ENCODE measurements at regions not wholly inside any gene's neighbourhood (a gene's known extent, or its start where the extent isn't known, plus 50 kb on each side); places are given as distances from the start of the nearest gene placed in this dataset.

DNA sequence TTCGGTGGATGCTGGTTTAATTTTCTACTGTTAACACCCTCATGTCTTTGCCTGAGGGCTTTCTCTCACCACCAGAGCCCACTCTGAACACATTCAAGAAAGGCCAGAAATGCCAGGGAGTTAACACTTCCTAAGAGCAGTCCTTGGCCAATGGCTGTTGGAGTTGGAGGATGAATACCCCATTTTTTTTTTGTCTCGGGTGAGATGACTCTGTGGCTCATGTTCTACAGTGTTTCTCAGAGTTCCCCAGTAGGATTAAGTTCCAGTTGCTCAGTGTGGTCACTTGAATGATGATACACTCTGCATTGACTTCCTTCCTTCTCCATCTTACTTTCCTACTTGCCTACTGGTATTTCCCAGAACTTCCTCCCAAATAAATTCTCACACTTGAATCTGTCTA is 65.8 kb downstream of the FOS start:
- H3K9me3 ChIP-seq = no peaks in the 10 kb centered on the region
- no peak overlapping the region for H3K4me2 ChIP-seq
- no peak overlapping the region for H3K27ac ChIP-seq (ENCODE audit: low read depth in 2 of 2, low read length in 1 of 2)
- H3K4me3 ChIP-seq (ENCODE audit: low read depth in 2 of 2, low read length in 1 of 2) = no peak overlapping the region
- no peak for DNase-seq
- WGBS (ENCODE audit: low lambda C conversion rate) = 19% methylated on average over 2 of the region's 2 CpGs
- ChIA-PET CTCF (no interaction called here), POLR2A (no interaction called here)
- no peak overlapping the region for H2AFZ ChIP-seq (ENCODE audit: low read depth)
- TF ChIP-seq, protein P1, sequence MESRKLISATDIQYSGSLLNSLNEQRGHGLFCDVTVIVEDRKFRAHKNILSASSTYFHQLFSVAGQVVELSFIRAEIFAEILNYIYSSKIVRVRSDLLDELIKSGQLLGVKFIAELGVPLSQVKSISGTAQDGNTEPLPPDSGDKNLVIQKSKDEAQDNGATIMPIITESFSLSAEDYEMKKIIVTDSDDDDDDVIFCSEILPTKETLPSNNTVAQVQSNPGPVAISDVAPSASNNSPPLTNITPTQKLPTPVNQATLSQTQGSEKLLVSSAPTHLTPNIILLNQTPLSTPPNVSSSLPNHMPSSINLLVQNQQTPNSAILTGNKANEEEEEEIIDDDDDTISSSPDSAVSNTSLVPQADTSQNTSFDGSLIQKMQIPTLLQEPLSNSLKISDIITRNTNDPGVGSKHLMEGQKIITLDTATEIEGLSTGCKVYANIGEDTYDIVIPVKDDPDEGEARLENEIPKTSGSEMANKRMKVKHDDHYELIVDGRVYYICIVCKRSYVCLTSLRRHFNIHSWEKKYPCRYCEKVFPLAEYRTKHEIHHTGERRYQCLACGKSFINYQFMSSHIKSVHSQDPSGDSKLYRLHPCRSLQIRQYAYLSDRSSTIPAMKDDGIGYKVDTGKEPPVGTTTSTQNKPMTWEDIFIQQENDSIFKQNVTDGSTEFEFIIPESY (IDR thresholded peaks at IDR 0.05; ENCODE audit: borderline replicate concordance, low read depth) = no peak
- TF ChIP-seq FOSL2 (IDR thresholded peaks at IDR 0.05; ENCODE audit: borderline replicate concordance, low read depth) (no peak), TCF12 (IDR thresholded peaks at IDR 0.05) (no peak), GATA2 (CRISPR knock-in tag; IDR thresholded peaks at IDR 0.05) (no peak)
- no peaks in the 10 kb centered on the region for H3K9me2 ChIP-seq
- H3K27me3 ChIP-seq (ENCODE audit: insufficient read depth) = peaks cover 6% of the 10 kb centered on the region
- no peaks in the 10 kb centered on the region; a peak in 1 of 4 replicates for H3K4me1 ChIP-seq (ENCODE audit: control insufficient read depth in 1 of 2, insufficient read depth in 2 of 2, low read depth in 1 of 2, low read length in 1 of 2)
- H4K20me1 ChIP-seq (ENCODE audit: insufficient read depth) = no peaks in the 10 kb centered on the region
- no peaks in the 10 kb centered on the region for H3F3A ChIP-seq (replicated peaks; ENCODE audit: insufficient read depth)
- no peaks in the 10 kb centered on the region for H3K36me3 ChIP-seq (replicated peaks in 1 of 2; ENCODE audit: control insufficient read depth in 1 of 2, insufficient read depth in 2 of 2, low read length in 1 of 2)
- H3K79me2 ChIP-seq (ENCODE audit: insufficient read depth) = no peaks in the 10 kb centered on the region
- H3K9ac ChIP-seq = no peak overlapping the region

DNA sequence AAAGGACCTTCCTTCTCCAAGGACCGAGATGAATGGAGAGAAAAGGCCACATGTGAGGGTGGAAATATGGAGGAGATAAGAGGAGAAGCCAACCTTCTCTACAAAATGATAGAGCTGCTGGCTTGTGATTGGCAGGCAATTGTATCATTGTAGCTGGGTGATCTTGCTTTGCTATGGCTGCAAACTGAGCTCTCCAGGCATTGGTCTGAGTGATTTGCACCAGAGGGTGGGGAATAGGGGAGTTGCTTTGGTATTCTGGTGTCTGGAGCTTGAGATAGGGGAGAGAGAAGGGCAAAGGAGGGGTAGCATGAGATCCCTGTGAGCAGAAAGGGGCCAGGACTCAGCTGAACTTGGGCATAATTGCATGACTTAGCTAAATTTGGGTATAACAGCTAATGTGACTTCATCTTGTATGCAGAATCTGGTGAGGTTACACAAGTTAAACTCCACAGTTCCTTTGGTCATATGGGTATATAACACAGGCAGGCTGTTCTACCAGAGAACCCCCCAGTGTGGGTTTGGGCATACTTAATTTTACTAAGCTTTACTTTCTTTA is 72.0 kb downstream of the FOS start:
- H2AFZ ChIP-seq (ENCODE audit: low read depth) = no peak overlapping the region
- ChIA-PET POLR2A (no interaction called here), CTCF (interaction anchor here (0.9 to 1.8 kb wide), 2 partner anchors 13 to 138 kb away, joined by 5 read pairs; no protein-coding TSS in a partner anchor)
- DNase-seq = no peak
- H3K4me3 ChIP-seq (ENCODE audit: low read depth in 2 of 2, low read length in 1 of 2) = no peak overlapping the region
- H3F3A ChIP-seq (replicated peaks; ENCODE audit: insufficient read depth) = no peaks in the 10 kb centered on the region
- H3K36me3 ChIP-seq (replicated peaks in 1 of 2; ENCODE audit: control insufficient read depth in 1 of 2, insufficient read depth in 2 of 2, low read length in 1 of 2) = no peaks in the 10 kb centered on the region
- no peak overlapping the region for H3K4me2 ChIP-seq
- WGBS (ENCODE audit: low lambda C conversion rate) = 18% methylated on average over 1 of the region's 1 CpG
- H3K27me3 ChIP-seq (ENCODE audit: insufficient read depth) = peaks cover 10% of the 10 kb centered on the region; the same call in 1 of the 2 replicates
- H4K20me1 ChIP-seq (ENCODE audit: insufficient read depth) = no peaks in the 10 kb centered on the region
- TF ChIP-seq YY1 (IDR thresholded peaks at IDR 0.05; ENCODE audit: low read depth) (no peak), RXRA (IDR thresholded peaks at IDR 0.05; ENCODE audit: borderline replicate concordance, low read depth) (no peak), RCOR1 (IDR thresholded peaks at IDR 0.05; ENCODE audit: low read length) (no peak), TAF1 (IDR thresholded peaks at IDR 0.05; ENCODE audit: borderline replicate concordance, low read depth, low read length) (no peak), JUND (IDR thresholded peaks at IDR 0.05) (no peak), NRF1 (IDR thresholded peaks at IDR 0.05; ENCODE audit: low read depth, low read length) (no peak), MEF2A (IDR thresholded peaks at IDR 0.05; ENCODE audit: borderline replicate concordance, low read depth) (no peak), FOSL2 (IDR thresholded peaks at IDR 0.05; ENCODE audit: borderline replicate concordance, low read depth) (no peak), GABPA (IDR thresholded peaks at IDR 0.05; ENCODE audit: low read depth) (no peak)
- TF ChIP-seq, protein P2, sequence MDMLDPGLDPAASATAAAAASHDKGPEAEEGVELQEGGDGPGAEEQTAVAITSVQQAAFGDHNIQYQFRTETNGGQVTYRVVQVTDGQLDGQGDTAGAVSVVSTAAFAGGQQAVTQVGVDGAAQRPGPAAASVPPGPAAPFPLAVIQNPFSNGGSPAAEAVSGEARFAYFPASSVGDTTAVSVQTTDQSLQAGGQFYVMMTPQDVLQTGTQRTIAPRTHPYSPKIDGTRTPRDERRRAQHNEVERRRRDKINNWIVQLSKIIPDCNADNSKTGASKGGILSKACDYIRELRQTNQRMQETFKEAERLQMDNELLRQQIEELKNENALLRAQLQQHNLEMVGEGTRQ (IDR thresholded peaks at IDR 0.05; ENCODE audit: borderline replicate concordance, low read depth, low read length) = no peak
- TF ChIP-seq, protein P3, sequence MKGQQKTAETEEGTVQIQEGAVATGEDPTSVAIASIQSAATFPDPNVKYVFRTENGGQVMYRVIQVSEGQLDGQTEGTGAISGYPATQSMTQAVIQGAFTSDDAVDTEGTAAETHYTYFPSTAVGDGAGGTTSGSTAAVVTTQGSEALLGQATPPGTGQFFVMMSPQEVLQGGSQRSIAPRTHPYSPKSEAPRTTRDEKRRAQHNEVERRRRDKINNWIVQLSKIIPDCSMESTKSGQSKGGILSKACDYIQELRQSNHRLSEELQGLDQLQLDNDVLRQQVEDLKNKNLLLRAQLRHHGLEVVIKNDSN (IDR thresholded peaks at IDR 0.05; ENCODE audit: borderline replicate concordance, low read depth) = no peak
- TF ChIP-seq, protein P4, sequence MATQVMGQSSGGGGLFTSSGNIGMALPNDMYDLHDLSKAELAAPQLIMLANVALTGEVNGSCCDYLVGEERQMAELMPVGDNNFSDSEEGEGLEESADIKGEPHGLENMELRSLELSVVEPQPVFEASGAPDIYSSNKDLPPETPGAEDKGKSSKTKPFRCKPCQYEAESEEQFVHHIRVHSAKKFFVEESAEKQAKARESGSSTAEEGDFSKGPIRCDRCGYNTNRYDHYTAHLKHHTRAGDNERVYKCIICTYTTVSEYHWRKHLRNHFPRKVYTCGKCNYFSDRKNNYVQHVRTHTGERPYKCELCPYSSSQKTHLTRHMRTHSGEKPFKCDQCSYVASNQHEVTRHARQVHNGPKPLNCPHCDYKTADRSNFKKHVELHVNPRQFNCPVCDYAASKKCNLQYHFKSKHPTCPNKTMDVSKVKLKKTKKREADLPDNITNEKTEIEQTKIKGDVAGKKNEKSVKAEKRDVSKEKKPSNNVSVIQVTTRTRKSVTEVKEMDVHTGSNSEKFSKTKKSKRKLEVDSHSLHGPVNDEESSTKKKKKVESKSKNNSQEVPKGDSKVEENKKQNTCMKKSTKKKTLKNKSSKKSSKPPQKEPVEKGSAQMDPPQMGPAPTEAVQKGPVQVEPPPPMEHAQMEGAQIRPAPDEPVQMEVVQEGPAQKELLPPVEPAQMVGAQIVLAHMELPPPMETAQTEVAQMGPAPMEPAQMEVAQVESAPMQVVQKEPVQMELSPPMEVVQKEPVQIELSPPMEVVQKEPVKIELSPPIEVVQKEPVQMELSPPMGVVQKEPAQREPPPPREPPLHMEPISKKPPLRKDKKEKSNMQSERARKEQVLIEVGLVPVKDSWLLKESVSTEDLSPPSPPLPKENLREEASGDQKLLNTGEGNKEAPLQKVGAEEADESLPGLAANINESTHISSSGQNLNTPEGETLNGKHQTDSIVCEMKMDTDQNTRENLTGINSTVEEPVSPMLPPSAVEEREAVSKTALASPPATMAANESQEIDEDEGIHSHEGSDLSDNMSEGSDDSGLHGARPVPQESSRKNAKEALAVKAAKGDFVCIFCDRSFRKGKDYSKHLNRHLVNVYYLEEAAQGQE (IDR thresholded peaks at IDR 0.05; ENCODE audit: low read depth, low read length) = no peak
- TF ChIP-seq, protein P5, sequence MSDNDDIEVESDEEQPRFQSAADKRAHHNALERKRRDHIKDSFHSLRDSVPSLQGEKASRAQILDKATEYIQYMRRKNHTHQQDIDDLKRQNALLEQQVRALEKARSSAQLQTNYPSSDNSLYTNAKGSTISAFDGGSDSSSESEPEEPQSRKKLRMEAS (IDR thresholded peaks at IDR 0.05; ENCODE audit: low read depth) = no peak
- TF ChIP-seq, protein P6, sequence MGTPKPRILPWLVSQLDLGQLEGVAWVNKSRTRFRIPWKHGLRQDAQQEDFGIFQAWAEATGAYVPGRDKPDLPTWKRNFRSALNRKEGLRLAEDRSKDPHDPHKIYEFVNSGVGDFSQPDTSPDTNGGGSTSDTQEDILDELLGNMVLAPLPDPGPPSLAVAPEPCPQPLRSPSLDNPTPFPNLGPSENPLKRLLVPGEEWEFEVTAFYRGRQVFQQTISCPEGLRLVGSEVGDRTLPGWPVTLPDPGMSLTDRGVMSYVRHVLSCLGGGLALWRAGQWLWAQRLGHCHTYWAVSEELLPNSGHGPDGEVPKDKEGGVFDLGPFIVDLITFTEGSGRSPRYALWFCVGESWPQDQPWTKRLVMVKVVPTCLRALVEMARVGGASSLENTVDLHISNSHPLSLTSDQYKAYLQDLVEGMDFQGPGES (IDR thresholded peaks at IDR 0.05; ENCODE audit: low read depth, low read length) = no peak
- H3K9ac ChIP-seq = no peak overlapping the region
- H3K9me3 ChIP-seq = no peaks in the 10 kb centered on the region
- H3K9me2 ChIP-seq = no peaks in the 10 kb centered on the region
- no peaks in the 10 kb centered on the region; a peak in 1 of 4 replicates for H3K4me1 ChIP-seq (ENCODE audit: control insufficient read depth in 1 of 2, insufficient read depth in 2 of 2, low read depth in 1 of 2, low read length in 1 of 2)
- H3K79me2 ChIP-seq (ENCODE audit: insufficient read depth) = no peaks in the 10 kb centered on the region
- no peak overlapping the region for H3K27ac ChIP-seq (ENCODE audit: low read depth in 2 of 2, low read length in 1 of 2)

Measured in SK-N-SH (cell line).